ENCODE measurements at regions not wholly inside any gene's neighbourhood (a gene's known extent, or its start where the extent isn't known, plus 50 kb on each side); places are given as distances from the start of the nearest gene placed in this dataset.

DNA sequence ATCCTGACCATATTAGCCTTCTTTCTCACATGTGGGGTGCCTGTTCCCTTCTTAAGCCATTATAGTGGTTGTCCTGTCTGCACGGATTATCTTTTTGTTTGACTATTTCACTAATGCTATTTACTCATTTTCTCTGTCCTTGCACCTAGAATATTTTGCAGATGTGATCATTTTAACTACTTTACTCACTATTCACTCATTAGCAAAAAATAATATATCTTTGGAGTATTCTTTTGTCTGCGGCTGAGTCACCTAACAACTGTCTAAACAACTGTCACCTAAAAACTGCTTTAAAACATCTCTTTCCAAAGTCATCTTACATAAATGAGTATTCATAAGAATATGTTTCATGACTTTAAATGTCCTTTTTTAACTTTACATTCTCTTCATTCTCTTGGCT lies 87.4 kb downstream of the KCNJ2 start:
- no peak overlapping the region for H3K27ac ChIP-seq (ENCODE audit: low read depth in 2 of 2, low read length in 2 of 2)
- H3K9me3 ChIP-seq (ENCODE audit: control insufficient read depth in 2 of 3, insufficient read depth in 1 of 3, low read length in 3 of 3) = no peaks in the 10 kb centered on the region
- H3K36me3 ChIP-seq (ENCODE audit: control insufficient read depth in 2 of 3, insufficient read depth in 3 of 3, low read length in 3 of 3) = no peaks in the 10 kb centered on the region
- TF ChIP-seq, protein P1, sequence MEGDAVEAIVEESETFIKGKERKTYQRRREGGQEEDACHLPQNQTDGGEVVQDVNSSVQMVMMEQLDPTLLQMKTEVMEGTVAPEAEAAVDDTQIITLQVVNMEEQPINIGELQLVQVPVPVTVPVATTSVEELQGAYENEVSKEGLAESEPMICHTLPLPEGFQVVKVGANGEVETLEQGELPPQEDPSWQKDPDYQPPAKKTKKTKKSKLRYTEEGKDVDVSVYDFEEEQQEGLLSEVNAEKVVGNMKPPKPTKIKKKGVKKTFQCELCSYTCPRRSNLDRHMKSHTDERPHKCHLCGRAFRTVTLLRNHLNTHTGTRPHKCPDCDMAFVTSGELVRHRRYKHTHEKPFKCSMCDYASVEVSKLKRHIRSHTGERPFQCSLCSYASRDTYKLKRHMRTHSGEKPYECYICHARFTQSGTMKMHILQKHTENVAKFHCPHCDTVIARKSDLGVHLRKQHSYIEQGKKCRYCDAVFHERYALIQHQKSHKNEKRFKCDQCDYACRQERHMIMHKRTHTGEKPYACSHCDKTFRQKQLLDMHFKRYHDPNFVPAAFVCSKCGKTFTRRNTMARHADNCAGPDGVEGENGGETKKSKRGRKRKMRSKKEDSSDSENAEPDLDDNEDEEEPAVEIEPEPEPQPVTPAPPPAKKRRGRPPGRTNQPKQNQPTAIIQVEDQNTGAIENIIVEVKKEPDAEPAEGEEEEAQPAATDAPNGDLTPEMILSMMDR (IDR thresholded peaks at IDR 0.05; ENCODE audit: borderline replicate concordance, extremely low read depth, insufficient read depth) = no peak
- H3K9ac ChIP-seq (ENCODE audit: low read length in 3 of 3) = no peak overlapping the region
- H3K4me1 ChIP-seq (ENCODE audit: control insufficient read depth in 2 of 3, insufficient read depth in 2 of 3, low read depth in 1 of 3, low read length in 3 of 3) = no peaks in the 10 kb centered on the region
- FAIRE-seq (no peak), DNase-seq (no peak)
- no peaks in the 10 kb centered on the region for H3K27me3 ChIP-seq (ENCODE audit: control insufficient read depth, insufficient read depth, low read length)
- no peak overlapping the region for H3K4me3 ChIP-seq (ENCODE audit: low read length in 3 of 3)
- intact Hi-C loops (cut with DNase I) = no loop called here

DNA sequence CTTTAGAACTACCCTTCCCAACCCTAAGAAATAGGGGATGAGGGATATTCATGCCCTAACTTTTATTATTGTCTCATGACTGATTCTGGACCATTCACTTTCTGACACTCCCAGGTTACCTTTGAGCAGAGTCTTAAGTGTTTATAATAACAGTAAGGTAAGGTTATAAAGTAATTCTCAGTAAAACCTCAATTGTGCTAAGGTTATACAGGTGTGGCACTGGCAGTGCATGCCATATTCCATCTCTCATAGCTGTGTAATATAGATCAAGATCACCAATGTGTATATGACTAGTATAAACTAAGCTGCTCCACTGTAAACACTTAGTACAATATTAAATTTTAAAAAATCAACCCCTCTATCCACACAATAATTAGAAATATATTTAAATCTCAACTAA lies 89.1 kb downstream of the KCNJ2 start:
- no peak overlapping the region for H3K9ac ChIP-seq (ENCODE audit: low read length in 3 of 3)
- no peak for DNase-seq
- intact Hi-C loops (cut with DNase I) = no loop called here

DNA sequence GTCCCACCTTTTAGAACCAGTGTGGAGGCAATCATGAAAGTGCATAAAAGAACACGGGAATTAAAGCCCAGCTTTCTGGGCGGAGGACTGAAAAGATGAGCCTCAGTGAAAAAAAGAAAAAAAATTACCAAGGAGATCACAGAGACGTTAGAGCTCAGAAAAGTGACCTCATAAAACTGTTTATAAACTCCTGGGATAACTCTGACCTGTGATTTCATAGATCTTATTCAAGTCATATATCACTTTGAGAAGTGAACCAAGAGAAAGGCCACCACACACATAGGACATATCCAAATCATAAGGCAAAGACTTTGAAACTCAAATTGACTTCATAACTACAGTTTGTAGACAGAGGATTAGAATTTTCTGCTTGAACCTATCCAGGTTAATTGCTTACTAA lies 90.1 kb downstream of the KCNJ2 start:
- Histone ChIP-seq H3K36me3 (ENCODE audit: control insufficient read depth in 2 of 3, insufficient read depth in 3 of 3, low read length in 3 of 3) (no peaks in the 10 kb centered on the region), H3K9me3 (ENCODE audit: control insufficient read depth in 2 of 3, insufficient read depth in 1 of 3, low read length in 3 of 3) (no peaks in the 10 kb centered on the region), H3K9ac (ENCODE audit: low read length in 3 of 3) (no peak overlapping the region), H3K27me3 (ENCODE audit: control insufficient read depth, insufficient read depth, low read length) (no peaks in the 10 kb centered on the region), H3K27ac (ENCODE audit: low read depth in 2 of 2, low read length in 2 of 2) (no peak overlapping the region), H3K4me1 (ENCODE audit: control insufficient read depth in 2 of 3, insufficient read depth in 2 of 3, low read depth in 1 of 3, low read length in 3 of 3) (no peaks in the 10 kb centered on the region), H3K4me3 (ENCODE audit: low read length in 3 of 3) (no peak overlapping the region)
- TF ChIP-seq, protein P1 (IDR thresholded peaks at IDR 0.05; ENCODE audit: borderline replicate concordance, extremely low read depth, insufficient read depth) = no peak
- FAIRE-seq (no peak), DNase-seq (no peak)
- intact Hi-C loops (cut with DNase I) = no loop called here

More for the DNA sequence above, 89.1 kb downstream of the KCNJ2 start:
- H3K27ac ChIP-seq (ENCODE audit: low read depth in 2 of 2, low read length in 2 of 2) = no peak overlapping the region
- no peak overlapping the region for H3K4me3 ChIP-seq (ENCODE audit: low read length in 3 of 3)
- H3K9me3 ChIP-seq (ENCODE audit: control insufficient read depth in 2 of 3, insufficient read depth in 1 of 3, low read length in 3 of 3) = no peaks in the 10 kb centered on the region
- no peak for FAIRE-seq
- no peaks in the 10 kb centered on the region for H3K4me1 ChIP-seq (ENCODE audit: control insufficient read depth in 2 of 3, insufficient read depth in 2 of 3, low read depth in 1 of 3, low read length in 3 of 3)
- H3K27me3 ChIP-seq (ENCODE audit: control insufficient read depth, insufficient read depth, low read length) = no peaks in the 10 kb centered on the region
- no peaks in the 10 kb centered on the region for H3K36me3 ChIP-seq (ENCODE audit: control insufficient read depth in 2 of 3, insufficient read depth in 3 of 3, low read length in 3 of 3)
- TF ChIP-seq, protein P1 (IDR thresholded peaks at IDR 0.05; ENCODE audit: borderline replicate concordance, extremely low read depth, insufficient read depth) = no peak

DNA sequence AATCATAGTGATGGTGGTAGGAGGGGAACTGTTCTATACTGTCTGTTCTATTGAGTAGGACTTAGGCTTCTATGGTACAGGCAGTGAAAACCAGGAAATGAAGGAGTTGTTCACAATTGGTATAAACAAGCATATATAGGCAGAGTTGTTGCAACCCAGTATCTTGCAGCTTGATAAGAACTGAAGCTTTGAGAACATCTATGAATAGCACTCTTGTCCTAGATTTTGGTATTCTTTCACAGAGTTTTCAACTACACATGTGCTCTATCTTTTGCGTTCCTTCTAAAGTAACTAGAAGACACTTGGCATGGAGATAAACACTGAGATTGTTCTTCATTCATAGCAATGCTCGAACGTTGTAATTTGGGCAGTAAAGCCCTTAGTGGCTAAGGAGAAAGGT lies 91.8 kb downstream of the KCNJ2 start:
- Histone ChIP-seq H3K27ac (ENCODE audit: low read depth in 2 of 2, low read length in 2 of 2) (no peak overlapping the region), H3K36me3 (ENCODE audit: control insufficient read depth in 2 of 3, insufficient read depth in 3 of 3, low read length in 3 of 3) (no peaks in the 10 kb centered on the region), H3K9ac (ENCODE audit: low read length in 3 of 3) (no peak overlapping the region), H3K9me3 (ENCODE audit: control insufficient read depth in 2 of 3, insufficient read depth in 1 of 3, low read length in 3 of 3) (no peaks in the 10 kb centered on the region), H3K27me3 (ENCODE audit: control insufficient read depth, insufficient read depth, low read length) (no peaks in the 10 kb centered on the region), H3K4me1 (ENCODE audit: control insufficient read depth in 2 of 3, insufficient read depth in 2 of 3, low read depth in 1 of 3, low read length in 3 of 3) (no peaks in the 10 kb centered on the region), H3K4me3 (ENCODE audit: low read length in 3 of 3) (no peak overlapping the region)
- TF ChIP-seq, protein P1 (IDR thresholded peaks at IDR 0.05; ENCODE audit: borderline replicate concordance, extremely low read depth, insufficient read depth) = no peak
- FAIRE-seq (no peak), DNase-seq (no peak)
- intact Hi-C loops (cut with DNase I) = no loop called here

Measured in kidney (tissue), 13 donors.